SJCRH30 (cell line): ENCODE measurements at regions not wholly inside any gene's neighbourhood (a gene's known extent, or its start where the extent isn't known, plus 50 kb on each side); places are given as distances from the start of the nearest gene placed in this dataset.
"Not testable (repeated sequence)": the region's sequence is repeated elsewhere in the genome, so short reads cannot be mapped to it uniquely, and the experiment has no call there.

Experiments used
- DNase-seq, 2 experiments: peaks; one replicate each; pipeline ENCODE4 v3.0.0-alpha.2; 2015 to 2020
- H3K27ac ChIP-seq: fragments of 250-450 bp; sonication (Bioruptor Pico); 2 replicates; pipeline ENCODE4 v1.5.1; 2020; ENCODE audit warnings: mild to moderate bottlenecking, moderate library complexity
- H3K27me3 ChIP-seq: fragments of 250-450 bp; sonication (Bioruptor Pico); 2 replicates; pipeline ENCODE4 v1.5.1; 2020; ENCODE audit warnings: mild to moderate bottlenecking, moderate library complexity
- H3K36me3 ChIP-seq: fragments of 250-450 bp; sonication (Bioruptor Pico); 2 replicates; pipeline ENCODE4 v1.5.1; 2020; ENCODE audit warnings: mild to moderate bottlenecking, moderate library complexity
- H3K4me1 ChIP-seq: fragments of 250-450 bp; sonication (Bioruptor Pico); 2 replicates; pipeline ENCODE4 v1.5.1; 2020; ENCODE audit warnings: mild to moderate bottlenecking, moderate library complexity
- H3K4me3 ChIP-seq: fragments of 250-450 bp; sonication (Bioruptor Pico); 2 replicates; pipeline ENCODE4 v1.5.1; 2020; ENCODE audit warnings: mild to moderate bottlenecking, moderate library complexity
- H3K9me3 ChIP-seq: fragments of 250-450 bp; sonication (Bioruptor Pico); replicated peaks from 2 replicates; pipeline ENCODE4 v1.5.1; 2020; ENCODE audit warnings: mild to moderate bottlenecking, moderate library complexity

DNA sequence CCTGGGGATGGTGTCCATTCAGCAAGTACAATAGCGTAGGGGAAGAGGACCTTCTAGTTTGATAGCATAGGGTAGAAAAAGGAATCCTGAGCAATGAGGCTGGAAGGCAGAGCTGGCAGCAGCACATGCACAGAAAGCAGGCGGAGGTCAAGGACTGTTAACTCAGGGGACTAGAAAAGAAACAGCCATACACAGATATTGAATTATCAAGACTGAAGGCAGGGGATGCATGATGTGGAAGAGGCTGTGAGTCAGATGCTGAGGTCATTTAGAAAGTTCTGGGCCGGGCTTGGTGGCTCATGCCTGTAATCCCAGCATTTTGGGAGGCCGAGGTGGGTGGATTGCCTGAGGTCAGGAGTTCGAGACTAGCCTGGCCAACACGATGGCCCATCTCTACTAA is 65.6 kb downstream of the OPTC start:
- H3K4me1 ChIP-seq: peaks cover 27% of the 10 kb centered on the region; the same call in 1 of the 2 replicates
- H3K27ac ChIP-seq: no peak overlapping the region
- no peaks in the 10 kb centered on the region for H3K9me3 ChIP-seq
- no peaks in the 10 kb centered on the region for H3K36me3 ChIP-seq
- DNase-seq: no peak
- no peaks in the 10 kb centered on the region for H3K27me3 ChIP-seq
- no peak overlapping the region for H3K4me3 ChIP-seq

DNA sequence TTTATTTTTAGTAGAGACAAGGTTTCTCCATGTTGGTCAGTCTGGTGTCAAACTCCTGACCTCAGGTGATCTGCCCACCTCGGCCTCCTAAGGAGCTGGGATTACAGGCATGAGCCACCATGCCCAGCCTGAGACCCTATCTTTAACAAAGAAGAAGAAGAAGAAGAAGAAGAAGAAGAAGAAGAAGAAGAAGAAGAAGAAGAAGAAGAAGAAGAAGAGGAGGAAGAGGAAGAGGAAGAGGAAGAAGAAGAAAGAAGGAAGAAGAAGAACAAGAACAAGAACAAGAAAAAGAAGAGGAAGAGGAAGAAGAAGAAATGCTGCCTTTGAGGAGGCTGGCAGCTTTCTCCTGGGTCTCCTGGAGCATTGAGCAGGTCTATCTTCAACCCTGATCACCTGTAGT is 64.9 kb upstream of the ATP2B4 start:
- peaks cover 10% of the 10 kb centered on the region; the same call in 1 of the 2 replicates for H3K4me1 ChIP-seq
- not testable (repeated sequence) for DNase-seq, H3K27me3 ChIP-seq, H3K4me3 ChIP-seq, H3K9me3 ChIP-seq, H3K36me3 ChIP-seq, H3K27ac ChIP-seq

DNA sequence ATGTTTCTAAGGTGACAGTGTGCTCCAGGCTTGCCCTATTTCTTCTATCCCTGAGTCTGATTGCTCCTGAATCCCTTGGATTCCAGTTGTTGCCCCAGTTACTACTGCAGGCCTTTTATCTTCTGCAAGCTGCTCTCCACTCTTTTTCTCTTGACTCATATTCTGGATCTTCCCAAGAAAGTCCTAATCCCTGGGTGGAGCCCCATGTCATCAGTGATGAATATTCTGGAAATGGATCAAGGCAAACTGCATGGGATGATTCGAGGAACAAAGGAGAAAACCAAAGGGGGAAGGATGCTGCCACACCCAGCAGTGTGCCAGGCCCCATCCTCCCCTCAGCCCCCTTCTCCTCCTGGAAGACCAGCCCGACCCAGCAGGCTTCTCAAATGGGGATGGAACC is 63.3 kb upstream of the ATP2B4 start:
- no peaks in the 10 kb centered on the region for H3K36me3 ChIP-seq
- H3K4me1 ChIP-seq: no peaks in the 10 kb centered on the region

DNA sequence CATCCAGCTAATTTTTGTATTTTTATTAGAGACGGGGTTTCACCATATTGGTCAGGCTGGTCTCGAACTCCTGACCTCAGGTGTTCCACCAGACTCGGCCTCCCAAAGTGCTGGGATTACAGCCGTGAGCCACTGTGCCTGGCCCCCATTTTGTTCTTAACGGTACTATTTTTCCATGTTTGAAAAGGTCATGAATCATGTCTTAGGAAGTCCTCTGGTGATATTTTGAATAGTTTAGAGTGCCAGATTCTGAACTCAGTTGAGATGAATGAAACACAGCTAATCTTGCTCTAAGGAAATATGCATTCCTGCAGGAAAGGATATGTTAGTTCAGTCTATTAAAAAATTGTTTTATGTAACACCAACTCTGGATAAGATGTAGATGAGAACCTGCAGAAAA is 62.6 kb upstream of the ATP2B4 start:
- H3K27ac ChIP-seq: no peak overlapping the region
- H3K9me3 ChIP-seq: no peaks in the 10 kb centered on the region
- no peak overlapping the region for H3K4me3 ChIP-seq
- no peaks in the 10 kb centered on the region for H3K36me3 ChIP-seq
- DNase-seq: no peak
- no peaks in the 10 kb centered on the region for H3K4me1 ChIP-seq
- H3K27me3 ChIP-seq: no peaks in the 10 kb centered on the region

More for the DNA sequence above, 63.3 kb upstream of the ATP2B4 start:
- DNase-seq: no peak
- Histone ChIP-seq H3K4me3 (no peak overlapping the region), H3K9me3 (no peaks in the 10 kb centered on the region), H3K27ac (no peak overlapping the region), H3K27me3 (no peaks in the 10 kb centered on the region)

DNA sequence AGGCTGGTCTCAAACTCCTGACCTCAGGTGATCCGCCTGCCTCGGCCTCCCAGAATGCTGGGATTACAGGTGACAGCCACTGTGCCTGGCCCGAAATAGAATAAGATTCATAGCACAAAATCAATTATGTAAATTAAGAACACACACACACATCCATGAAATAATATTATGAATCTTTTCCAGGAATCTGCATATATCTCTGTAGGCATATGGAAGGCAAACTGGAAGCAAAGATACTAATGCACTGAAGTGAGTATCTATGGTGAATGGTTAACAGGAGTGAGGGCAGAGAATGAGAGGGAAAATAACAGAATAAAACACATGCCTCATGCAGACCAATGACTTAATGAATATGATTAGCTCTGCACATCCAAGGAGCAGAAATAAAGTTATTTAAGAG is 61.6 kb upstream of the ATP2B4 start:
- no peaks in the 10 kb centered on the region for H3K27me3 ChIP-seq
- no peaks in the 10 kb centered on the region for H3K36me3 ChIP-seq
- no peak overlapping the region for H3K4me3 ChIP-seq
- DNase-seq: no peak
- no peak overlapping the region for H3K27ac ChIP-seq
- no peaks in the 10 kb centered on the region for H3K9me3 ChIP-seq
- no peaks in the 10 kb centered on the region for H3K4me1 ChIP-seq

DNA sequence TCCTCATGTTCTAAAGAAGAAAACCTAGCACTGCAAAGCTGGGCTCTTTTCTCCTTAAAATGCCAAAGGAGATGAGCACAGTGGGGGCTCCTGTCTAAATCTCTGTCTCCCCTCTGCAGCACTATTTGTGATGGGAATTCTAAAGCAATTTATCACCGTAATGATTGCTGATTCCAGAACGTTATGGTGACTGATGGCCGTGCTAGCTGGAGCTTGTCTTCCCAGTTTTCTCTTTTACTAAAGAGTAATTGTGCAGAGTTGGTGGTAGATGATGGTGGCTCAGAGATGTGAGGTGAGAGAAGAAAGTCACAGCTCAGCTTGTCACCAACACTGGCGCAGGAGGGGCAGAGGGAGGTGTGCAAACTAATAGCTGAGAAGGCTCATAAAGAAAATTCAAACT is 60.7 kb upstream of the ATP2B4 start:
- no peak overlapping the region for H3K4me3 ChIP-seq
- H3K9me3 ChIP-seq: no peaks in the 10 kb centered on the region
- DNase-seq: no peak
- no peaks in the 10 kb centered on the region for H3K36me3 ChIP-seq
- H3K27ac ChIP-seq: no peak overlapping the region
- no peaks in the 10 kb centered on the region for H3K4me1 ChIP-seq
- no peaks in the 10 kb centered on the region for H3K27me3 ChIP-seq

DNA sequence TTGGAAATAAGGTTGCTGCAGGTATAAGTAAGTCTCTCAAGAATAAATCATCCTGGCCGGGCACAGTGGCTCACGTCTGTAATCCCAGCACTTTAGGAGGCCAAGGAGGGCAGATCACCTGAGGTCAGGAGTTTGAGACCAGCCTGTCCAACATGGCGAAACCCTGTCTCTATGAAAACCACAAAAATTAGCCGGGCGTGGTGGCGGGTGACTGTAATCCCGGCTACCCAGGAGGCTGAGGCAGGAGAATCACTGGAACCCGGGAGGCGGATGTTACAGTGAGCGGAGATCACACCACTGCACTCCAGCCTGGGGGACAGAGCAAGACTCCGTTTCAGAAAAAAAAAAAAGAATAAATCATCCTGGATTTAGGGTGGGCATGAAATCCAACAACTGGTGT is 59.7 kb upstream of the ATP2B4 start:
- H3K9me3 ChIP-seq, DNase-seq, H3K27ac ChIP-seq, H3K4me3 ChIP-seq, H3K36me3 ChIP-seq, H3K4me1 ChIP-seq, H3K27me3 ChIP-seq: not testable (repeated sequence)

DNA sequence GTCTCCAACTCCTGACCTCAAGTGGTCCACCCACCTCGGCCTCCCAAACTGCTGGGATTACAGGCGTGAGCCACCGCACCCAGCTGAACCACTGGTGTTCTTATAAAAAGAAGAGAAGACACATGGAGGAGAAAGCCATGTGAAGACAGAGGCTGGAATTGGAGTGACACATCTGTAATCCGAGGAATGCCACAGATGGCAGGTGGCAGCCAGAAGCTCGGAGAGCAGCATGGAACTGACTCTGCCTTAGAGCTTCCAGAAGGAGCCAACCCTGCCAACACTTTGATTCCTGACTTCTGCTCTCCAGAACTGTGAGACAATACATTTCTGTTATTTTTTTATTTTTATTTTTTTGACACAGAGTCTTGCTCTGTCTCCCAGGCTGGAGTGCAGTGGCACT is 59.0 kb upstream of the ATP2B4 start:
- Histone ChIP-seq H3K27ac (no peak overlapping the region), H3K9me3 (no peaks in the 10 kb centered on the region), H3K4me1 (no peaks in the 10 kb centered on the region), H3K4me3 (no peak overlapping the region), H3K36me3 (no peaks in the 10 kb centered on the region), H3K27me3 (no peaks in the 10 kb centered on the region)
- DNase-seq: no peak

DNA sequence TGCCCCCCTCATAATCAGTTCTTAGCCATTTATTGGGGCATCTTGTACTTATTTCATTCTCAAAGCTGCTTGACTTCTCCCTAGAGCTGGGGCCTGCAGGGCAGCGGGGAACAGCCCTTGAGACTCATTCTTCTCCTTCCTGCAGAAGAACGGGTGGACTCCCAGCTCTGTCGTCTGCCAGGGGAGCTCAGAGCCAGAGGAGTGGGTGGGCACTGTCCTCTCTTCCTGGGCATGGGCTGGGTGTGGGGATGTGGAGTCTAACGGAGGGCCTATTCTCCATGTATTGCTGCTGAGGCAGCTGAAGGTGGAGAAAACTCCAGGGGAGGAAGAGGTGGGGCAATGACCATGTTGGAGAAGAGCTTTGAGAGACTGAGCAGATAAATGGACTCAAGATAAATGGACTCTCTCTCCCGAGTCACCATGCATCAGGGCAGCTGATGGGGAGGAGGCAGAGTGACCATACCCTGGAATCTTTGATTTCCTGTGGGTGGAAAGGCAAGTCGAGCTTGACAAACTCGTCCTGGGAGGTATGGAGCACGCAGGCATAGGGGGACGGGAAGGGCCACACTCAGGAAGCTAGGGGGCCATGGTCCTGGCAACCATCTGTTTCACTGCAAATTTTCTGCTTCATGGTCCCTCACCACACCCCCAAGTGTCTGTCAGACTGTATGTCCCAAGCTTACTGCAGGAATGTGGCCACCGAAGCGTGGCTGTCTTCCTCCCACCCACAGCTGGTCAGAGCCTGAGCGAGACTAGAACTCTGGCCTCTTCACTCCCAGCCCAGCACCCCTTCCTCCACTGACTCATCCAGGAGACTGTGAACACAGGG is 56.9 kb upstream of the ATP2B4 start:
- Histone ChIP-seq H3K9me3 (no peaks in the 10 kb centered on the region), H3K27ac (no peak overlapping the region), H3K4me1 (no peaks in the 10 kb centered on the region), H3K4me3 (no peak overlapping the region), H3K27me3 (no peaks in the 10 kb centered on the region), H3K36me3 (no peaks in the 10 kb centered on the region)
- DNase-seq: peak in 1 of 2 experiments; percentile 32

DNA sequence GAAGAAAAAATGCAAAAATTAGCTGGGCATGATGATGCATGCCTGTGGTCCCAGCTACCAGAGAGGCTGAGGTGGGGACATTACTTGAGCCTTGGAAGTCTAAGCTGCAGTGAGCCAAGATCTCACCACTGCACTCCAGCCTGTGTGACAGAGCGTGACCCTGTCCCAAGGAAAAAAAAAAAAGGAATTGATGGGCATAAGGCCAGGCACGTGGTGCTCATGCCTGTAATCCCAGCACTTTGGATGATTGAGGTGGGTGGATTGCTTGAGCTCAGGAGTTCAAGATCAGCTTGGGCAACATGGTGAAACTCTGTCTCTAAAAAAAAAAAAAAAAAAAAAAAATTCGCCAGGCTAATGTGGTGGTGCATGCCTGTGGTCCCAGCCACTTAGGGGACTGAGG is 55.8 kb upstream of the ATP2B4 start:
- Histone ChIP-seq H3K27me3 (no peaks in the 10 kb centered on the region), H3K4me1 (no peaks in the 10 kb centered on the region), H3K27ac (no peak overlapping the region), H3K36me3 (no peaks in the 10 kb centered on the region), H3K9me3 (no peaks in the 10 kb centered on the region), H3K4me3 (no peak overlapping the region)
- DNase-seq: no peak

DNA sequence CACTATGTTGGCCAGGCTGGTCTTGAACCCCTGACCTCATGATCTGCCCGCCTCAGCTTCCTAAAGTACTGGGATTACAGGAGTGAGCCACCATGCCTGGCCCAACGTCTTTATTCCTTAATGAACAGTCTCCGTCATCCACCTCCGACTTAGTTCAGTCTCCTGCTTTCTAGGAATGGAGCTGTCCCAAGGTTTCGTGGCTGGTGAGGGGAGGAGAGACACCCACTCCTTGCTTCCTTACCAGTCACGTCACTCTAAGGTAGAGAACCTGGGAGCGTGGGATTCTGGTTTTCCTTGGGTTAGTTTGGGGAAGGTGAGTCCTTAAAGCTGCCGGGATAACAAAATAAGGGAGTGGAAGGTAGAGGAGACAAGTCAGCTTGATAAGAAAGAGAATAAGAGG is 55.0 kb upstream of the ATP2B4 start:
- no peak overlapping the region for H3K4me3 ChIP-seq
- H3K27me3 ChIP-seq: no peaks in the 10 kb centered on the region
- no peaks in the 10 kb centered on the region for H3K4me1 ChIP-seq
- no peak overlapping the region for H3K27ac ChIP-seq
- DNase-seq: no peak
- no peaks in the 10 kb centered on the region for H3K9me3 ChIP-seq
- H3K36me3 ChIP-seq: no peaks in the 10 kb centered on the region

DNA sequence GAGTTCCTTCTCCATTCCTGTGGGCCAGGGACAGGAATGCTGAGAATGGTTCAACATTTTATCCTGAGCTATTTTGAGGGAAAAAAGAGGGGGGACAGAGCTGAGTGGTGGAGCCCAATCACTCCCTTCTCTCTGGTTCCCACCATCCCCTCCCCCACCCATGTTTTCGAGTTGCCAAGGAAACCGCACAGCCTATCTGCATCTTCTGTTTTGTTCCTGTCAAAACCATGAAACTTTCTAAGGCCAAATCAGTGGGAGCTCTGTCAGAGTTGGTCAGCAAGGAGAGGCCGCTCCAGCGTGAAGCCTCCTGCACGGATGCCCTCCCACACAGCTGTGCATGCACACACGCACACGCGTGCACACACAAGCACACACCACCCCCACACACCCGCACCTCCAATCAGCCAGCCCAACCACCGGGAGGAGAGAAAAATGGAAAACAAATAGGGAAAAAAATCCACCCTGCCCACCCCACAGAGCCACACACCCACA is 54.5 kb upstream of the ATP2B4 start:
- DNase-seq: no peak
- no peaks in the 10 kb centered on the region for H3K4me1 ChIP-seq
- no peaks in the 10 kb centered on the region for H3K36me3 ChIP-seq
- no peak overlapping the region for H3K27ac ChIP-seq
- no peaks in the 10 kb centered on the region for H3K27me3 ChIP-seq
- no peak overlapping the region for H3K4me3 ChIP-seq
- H3K9me3 ChIP-seq: no peaks in the 10 kb centered on the region

DNA sequence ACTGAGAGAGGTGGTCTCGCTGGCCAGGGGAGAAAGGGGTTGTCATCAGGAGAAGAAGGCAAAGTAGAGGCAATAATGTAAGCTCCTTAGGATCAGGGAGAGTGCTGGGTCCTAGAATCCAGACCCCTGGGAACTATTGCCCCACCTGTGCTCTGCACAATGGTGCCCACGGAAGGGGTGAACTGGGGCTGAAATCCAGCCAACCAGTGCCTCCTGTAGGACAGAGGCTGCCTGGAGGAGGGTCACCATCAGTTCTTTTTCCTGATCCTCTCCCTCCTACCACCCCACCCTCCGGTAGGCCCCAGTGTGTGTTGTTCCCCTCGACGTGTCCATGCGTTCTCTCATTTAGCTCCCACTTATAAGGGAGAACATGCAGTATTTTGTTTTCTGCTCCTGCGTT is 52.9 kb upstream of the ATP2B4 start:
- DNase-seq: no peak
- H3K4me1 ChIP-seq: no peaks in the 10 kb centered on the region
- H3K4me3 ChIP-seq: no peak overlapping the region
- no peaks in the 10 kb centered on the region for H3K9me3 ChIP-seq
- H3K36me3 ChIP-seq: no peaks in the 10 kb centered on the region
- H3K27me3 ChIP-seq: no peaks in the 10 kb centered on the region
- H3K27ac ChIP-seq: no peak overlapping the region
